ACC112 (cell line): ENCODE measurements at regions not wholly inside any gene's neighbourhood (a gene's known extent, or its start where the extent isn't known, plus 50 kb on each side); places are given as distances from the start of the nearest gene placed in this dataset.
A peak's percentile ranks its signal among the peaks of the same experiment; 100 is the strongest.

ENCODE experiments used
- H2AFZ ChIP-seq: fragments of 200-600 bp; sonication (generic); one replicate; pipeline ENCODE4 v1.6.0; 2017; ENCODE audit warnings: antibody characterized with exemption, low read length; ENCODE audit not compliant: unreplicated experiment
- H3K27ac ChIP-seq: fragments of 200-600 bp; sonication (generic); 2 replicates; pipeline ENCODE4 v1.5.1; 2014; ENCODE audit warnings: low read depth, mild to moderate bottlenecking, antibody characterized with exemption, low read length, moderate library complexity
- H3K27me3 ChIP-seq: fragments of 200-600 bp; sonication (generic); 2 replicates; pipeline ENCODE4 v1.6.1; 2014; ENCODE audit warnings: mild to moderate bottlenecking, antibody characterized with exemption, low read length, moderate library complexity, mixed read lengths; ENCODE audit not compliant: insufficient read depth
- H3K36me3 ChIP-seq: fragments of 200-600 bp; sonication (generic); 2 replicates; pipeline ENCODE4 v1.6.1; 2016; ENCODE audit warnings: mild to moderate bottlenecking, antibody characterized with exemption, low read length, moderate library complexity, mixed read lengths; ENCODE audit not compliant: insufficient read depth
- H3K4me1 ChIP-seq: fragments of 200-600 bp; sonication (generic); one replicate; pipeline ENCODE4 v1.6.1; 2016; ENCODE audit warnings: low read length, mixed read lengths; ENCODE audit not compliant: insufficient read depth, unreplicated experiment, control insufficient read depth
- H3K4me3 ChIP-seq: fragments of 200-600 bp; sonication (generic); 2 replicates; pipeline ENCODE4 v1.5.1; 2014; ENCODE audit warnings: mild to moderate bottlenecking, low read depth, low read length
- H3K79me2 ChIP-seq: fragments of 200-600 bp; sonication (generic); one replicate; pipeline ENCODE4 v1.6.0; 2016; ENCODE audit warnings: low read length; ENCODE audit not compliant: control insufficient read depth, unreplicated experiment, insufficient read depth

DNA sequence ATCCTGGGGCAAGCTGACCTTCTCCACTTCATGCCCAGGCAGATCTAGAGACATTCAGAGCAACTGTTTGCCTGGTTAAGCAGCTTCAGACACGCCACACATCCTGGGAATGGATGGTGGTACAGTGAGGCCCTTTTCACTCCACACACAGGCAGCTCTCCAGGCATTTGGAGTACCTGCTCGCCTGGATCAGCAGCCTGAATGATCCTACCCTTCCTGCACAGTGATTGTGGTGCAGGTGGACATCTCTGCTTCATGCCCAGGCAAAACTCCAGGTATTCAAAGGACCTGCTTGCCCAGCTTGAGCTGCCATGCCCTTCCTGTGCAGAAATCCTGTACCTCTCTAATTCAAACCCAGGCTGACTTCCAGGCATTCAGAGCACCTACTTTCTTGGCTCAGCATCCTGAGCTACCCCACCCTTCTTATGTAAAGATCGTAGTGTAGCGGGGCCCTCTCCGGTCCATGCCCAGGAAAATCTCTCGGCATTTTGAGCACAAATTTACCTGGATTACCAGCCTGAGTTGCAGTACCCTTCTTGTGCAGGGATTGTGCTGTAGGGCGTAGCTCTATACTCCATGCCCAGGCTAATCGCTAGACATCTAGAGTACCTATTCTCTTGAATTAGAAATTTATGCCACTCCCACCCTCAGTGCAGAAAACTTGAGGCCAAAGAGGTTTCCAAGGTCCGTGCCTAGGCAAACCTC, 972.8 kb downstream of the ANKRD7 start:
- H3K36me3 ChIP-seq: no peaks in the 10 kb centered on the region
- no peak overlapping the region for H3K4me3 ChIP-seq
- no peak overlapping the region for H3K27ac ChIP-seq
- H3K4me1 ChIP-seq: no peaks in the 10 kb centered on the region
- peaks cover 28% of the 10 kb centered on the region for H3K27me3 ChIP-seq
- H2AFZ ChIP-seq: no peak overlapping the region
- no peaks in the 10 kb centered on the region for H3K79me2 ChIP-seq

DNA sequence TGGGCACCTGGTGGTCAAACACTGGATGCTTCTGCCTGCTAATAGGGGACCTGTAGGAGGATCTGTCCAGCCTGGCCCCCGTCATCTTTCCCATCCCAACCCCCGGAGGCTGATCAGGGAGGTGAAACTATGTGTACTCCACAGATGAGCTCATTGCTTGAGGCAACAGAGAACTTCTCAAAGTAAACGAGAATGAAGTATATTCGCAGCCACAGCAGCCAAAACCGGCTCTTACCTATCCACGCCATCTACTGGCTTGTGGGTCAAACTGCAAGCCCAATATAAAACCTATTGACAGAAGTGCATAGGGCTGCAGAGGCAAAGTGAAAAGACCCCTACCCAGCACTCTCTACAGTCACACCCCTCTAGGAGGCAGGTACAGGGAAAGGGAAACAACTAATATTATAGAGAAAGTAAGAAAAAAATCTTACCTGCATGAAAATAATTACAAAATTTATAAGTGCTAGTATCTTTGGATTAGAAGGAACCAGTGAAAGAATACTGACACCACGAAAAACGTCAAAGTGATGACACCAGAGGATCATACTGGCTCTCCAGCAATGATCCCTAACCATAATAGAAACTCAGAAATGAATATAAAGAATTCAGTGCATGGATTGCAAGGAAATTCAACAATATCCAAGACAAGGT, 973.5 kb downstream of the ANKRD7 start:
- H3K27ac ChIP-seq: no peak overlapping the region
- no peaks in the 10 kb centered on the region for H3K4me1 ChIP-seq
- no peaks in the 10 kb centered on the region for H3K36me3 ChIP-seq
- peaks cover 33% of the 10 kb centered on the region for H3K27me3 ChIP-seq
- peak overlapping the region; percentile 54 for H2AFZ ChIP-seq
- no peak overlapping the region for H3K4me3 ChIP-seq
- H3K79me2 ChIP-seq: no peaks in the 10 kb centered on the region

DNA sequence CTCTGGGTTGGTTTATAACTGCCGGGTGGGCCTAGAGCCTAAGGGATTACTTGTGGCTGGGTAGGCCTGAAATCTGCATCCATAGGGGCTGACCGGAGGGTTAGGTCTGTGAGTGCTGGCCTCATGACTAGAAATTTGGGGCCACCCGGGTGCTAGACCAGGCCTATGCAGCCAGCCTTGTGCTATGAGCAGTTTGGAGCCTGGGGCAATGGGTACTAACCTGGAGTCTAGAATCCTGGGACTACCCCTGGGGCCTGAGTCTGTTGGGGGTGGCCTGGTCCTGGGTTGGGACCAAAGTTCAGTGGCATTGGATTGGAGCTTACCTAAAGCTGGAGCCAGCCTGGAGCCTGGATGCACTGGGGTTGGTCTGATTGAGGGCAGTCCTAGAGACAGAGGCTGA, 995.2 kb downstream of the ANKRD7 start:
- no peaks in the 10 kb centered on the region for H3K27me3 ChIP-seq
- H2AFZ ChIP-seq: no peak overlapping the region
- H3K4me3 ChIP-seq: no peak overlapping the region
- H3K27ac ChIP-seq: no peak overlapping the region
- H3K79me2 ChIP-seq: no peaks in the 10 kb centered on the region
- H3K4me1 ChIP-seq: no peaks in the 10 kb centered on the region
- no peaks in the 10 kb centered on the region for H3K36me3 ChIP-seq

DNA sequence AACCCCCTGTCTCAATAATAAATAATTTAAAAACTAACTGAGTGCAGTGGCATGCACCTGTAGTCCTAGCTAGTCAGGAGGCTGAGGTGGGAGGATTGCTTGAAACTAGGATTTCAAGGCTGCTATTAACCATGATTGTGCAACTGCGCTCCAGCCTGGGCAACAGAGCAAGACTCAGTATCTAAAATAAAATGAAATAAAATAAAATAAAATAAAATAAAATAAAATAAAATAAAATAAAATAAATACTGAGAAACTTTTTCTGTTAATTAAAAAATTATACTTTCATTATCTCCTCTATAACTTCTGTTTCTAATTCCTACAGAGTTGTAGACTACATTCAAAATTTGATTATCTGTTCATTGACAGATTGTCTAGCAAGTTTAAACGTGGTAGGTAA, 999.4 kb downstream of the ANKRD7 start:
- H3K4me3 ChIP-seq: no peak overlapping the region
- no peaks in the 10 kb centered on the region for H3K36me3 ChIP-seq
- H2AFZ ChIP-seq: peak overlapping the region; percentile 55
- H3K27me3 ChIP-seq: no peaks in the 10 kb centered on the region
- no peaks in the 10 kb centered on the region for H3K79me2 ChIP-seq
- H3K4me1 ChIP-seq: no peaks in the 10 kb centered on the region
- no peak overlapping the region for H3K27ac ChIP-seq

DNA sequence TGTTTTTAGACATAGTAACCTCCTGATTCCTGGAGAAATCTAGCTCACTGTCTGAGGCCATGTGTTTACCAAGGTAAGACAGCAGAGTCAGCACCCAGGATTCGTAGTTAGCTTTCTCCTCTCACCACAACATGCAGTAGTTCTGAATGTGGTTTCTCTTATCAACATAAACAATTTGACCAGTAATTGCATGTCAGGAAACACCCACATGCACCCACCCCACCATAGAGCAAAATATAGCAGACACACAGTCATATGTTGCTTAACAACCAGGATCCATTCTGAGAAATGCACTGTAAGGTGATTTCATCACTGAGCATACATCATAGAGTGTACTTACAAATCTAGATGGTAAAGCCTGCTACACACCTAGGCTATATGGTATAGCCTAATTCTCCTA, 1004.0 kb downstream of the ANKRD7 start:
- H3K4me3 ChIP-seq: no peak overlapping the region
- H3K27me3 ChIP-seq: no peaks in the 10 kb centered on the region
- no peaks in the 10 kb centered on the region for H3K36me3 ChIP-seq
- H2AFZ ChIP-seq: no peak overlapping the region
- no peak overlapping the region for H3K27ac ChIP-seq
- H3K4me1 ChIP-seq: no peaks in the 10 kb centered on the region
- H3K79me2 ChIP-seq: no peaks in the 10 kb centered on the region

DNA sequence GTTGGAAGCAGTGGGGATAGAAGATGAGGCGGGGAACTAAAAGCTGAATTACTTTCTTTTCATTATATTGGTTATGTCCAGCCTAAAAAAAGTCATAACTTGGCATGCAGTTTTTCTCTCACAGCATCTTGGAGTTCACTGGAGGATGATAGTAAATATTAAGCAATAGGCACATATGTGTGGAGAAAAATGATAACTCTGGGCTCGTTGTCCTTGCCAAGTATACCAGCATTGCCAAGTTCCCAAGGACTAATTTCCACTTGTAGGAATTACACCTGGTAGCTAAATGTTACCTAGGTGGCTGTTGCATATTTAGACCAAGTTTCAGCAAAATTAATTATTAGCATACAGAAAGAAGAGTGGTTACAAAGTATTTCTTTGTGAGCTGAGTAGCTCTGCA, 1007.6 kb downstream of the ANKRD7 start:
- H3K4me3 ChIP-seq: no peak overlapping the region
- H3K27me3 ChIP-seq: no peaks in the 10 kb centered on the region
- H2AFZ ChIP-seq: no peak overlapping the region
- no peak overlapping the region for H3K27ac ChIP-seq
- H3K4me1 ChIP-seq: no peaks in the 10 kb centered on the region
- H3K79me2 ChIP-seq: no peaks in the 10 kb centered on the region
- H3K36me3 ChIP-seq: no peaks in the 10 kb centered on the region

DNA sequence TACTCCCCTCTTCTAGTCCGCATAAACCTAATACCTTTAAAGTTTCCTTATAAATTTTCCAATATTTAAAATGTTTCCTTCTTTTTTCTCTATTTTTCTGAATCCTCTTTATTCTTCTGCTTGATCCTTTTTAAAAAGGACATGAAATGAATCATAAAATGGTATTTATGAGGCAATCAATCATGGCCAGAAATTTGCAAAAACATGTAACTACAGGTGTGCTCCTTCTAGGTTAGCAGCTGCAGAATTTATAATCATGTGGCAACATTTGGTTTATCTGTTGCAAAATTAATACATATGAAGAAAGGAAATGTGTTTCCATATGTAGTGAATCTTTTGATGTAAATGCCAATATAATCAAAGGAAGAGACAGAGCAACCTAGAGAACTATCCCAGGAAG, 1008.5 kb downstream of the ANKRD7 start:
- H3K27me3 ChIP-seq: no peaks in the 10 kb centered on the region
- H3K36me3 ChIP-seq: no peaks in the 10 kb centered on the region
- H2AFZ ChIP-seq: no peak overlapping the region
- H3K79me2 ChIP-seq: no peaks in the 10 kb centered on the region
- H3K4me3 ChIP-seq: no peak overlapping the region
- no peaks in the 10 kb centered on the region for H3K4me1 ChIP-seq
- H3K27ac ChIP-seq: no peak overlapping the region

DNA sequence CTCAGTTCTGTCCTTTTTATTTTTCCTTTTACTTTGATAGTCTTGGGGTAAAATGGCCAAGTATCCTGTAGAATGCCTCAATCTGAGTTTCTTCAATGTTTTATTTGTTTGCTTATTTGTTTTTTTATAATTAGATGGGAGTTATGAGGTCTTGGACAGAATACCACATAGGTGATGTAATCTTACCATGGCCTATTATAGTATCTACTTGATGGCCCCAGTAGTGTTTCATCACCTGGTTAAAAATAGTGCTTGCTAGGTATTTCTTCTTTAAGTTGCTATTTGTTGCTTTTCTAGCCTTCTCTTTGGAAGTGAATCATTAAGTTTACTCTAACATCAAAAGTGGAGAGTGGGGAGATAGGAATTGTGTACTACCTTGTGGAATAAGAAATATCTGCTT, 1020.0 kb upstream of the KCND2 start:
- H3K27me3 ChIP-seq: no peaks in the 10 kb centered on the region
- H3K4me3 ChIP-seq: no peak overlapping the region
- H3K36me3 ChIP-seq: no peaks in the 10 kb centered on the region
- no peak overlapping the region for H3K27ac ChIP-seq
- peaks cover 6% of the 10 kb centered on the region for H3K4me1 ChIP-seq
- H3K79me2 ChIP-seq: no peaks in the 10 kb centered on the region
- H2AFZ ChIP-seq: no peak overlapping the region

DNA sequence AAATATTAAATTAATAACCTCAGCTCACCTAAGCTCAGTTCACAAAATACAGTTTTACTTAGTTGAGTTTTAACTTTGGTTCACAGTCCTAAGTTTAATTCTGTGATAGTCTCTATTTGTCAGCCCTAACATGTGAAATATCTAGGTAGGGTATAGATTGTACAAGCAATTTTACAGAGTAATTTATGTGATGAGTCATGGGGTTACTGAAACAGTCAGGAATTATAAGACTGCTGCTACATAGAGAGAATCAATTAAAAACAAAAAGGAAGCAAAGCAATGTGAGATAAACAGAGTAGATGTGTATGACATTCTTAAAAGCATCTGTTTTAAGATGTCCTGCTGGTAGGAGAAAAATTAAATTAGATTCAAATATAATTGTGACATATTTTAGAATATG, 1018.2 kb upstream of the KCND2 start:
- Histone ChIP-seq H3K27me3 (no peaks in the 10 kb centered on the region), H3K4me3 (no peak overlapping the region), H3K4me1 (peaks cover 6% of the 10 kb centered on the region), H2AFZ (peak overlapping the region; percentile 9), H3K27ac (no peak overlapping the region), H3K36me3 (no peaks in the 10 kb centered on the region), H3K79me2 (no peaks in the 10 kb centered on the region)

DNA sequence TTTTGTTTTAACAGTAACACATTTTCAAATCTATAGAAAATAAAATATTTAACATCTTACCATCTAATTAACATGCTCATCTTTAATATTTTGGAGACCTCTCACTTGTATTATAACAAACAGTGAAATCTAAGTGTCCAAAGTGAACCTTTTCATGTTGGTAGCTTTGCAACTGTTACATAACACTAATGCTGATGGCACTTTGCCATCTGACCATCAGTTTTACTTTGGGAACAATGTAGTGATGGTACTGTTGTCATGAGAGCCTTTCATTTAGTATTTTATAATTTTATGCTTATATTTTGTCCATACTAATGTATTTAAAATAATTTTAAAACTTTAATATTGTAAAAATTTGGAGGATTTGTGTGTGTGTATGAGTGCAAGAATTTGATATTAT, 1017.0 kb upstream of the KCND2 start:
- H3K36me3 ChIP-seq: no peaks in the 10 kb centered on the region
- H3K27me3 ChIP-seq: no peaks in the 10 kb centered on the region
- H3K79me2 ChIP-seq: no peaks in the 10 kb centered on the region
- peaks cover 6% of the 10 kb centered on the region for H3K4me1 ChIP-seq
- H2AFZ ChIP-seq: no peak overlapping the region
- no peak overlapping the region for H3K27ac ChIP-seq
- H3K4me3 ChIP-seq: no peak overlapping the region

DNA sequence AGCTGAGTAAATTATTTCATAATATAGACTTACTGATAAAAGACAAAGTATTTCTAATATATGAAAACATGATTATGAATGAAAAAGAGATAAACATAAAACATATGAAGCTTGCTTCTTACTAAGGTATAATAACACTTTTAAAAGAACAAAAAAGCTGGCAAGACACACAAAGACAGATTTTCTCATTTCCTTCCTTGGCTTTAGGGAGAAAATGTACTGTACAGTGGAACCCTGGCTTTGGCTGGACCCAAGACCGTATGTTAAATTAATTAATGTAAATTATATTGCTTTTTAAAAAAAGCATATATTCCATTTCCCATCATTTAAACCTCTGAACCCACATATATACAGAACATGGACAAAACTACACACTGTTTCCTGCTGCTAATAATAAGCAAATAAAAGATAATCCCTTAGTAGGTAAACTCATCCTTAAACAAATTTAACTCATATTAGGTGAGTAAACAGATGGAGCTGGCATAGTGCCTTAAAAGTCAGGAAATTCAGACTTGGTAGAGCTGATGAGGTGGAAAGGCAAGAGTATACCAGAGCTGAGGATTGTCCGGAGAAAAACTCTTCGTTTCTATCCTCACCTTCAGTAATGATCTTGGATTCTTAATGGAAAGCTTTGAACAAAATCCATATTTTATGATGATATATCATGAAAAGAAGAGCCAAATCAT, 1016.4 kb upstream of the KCND2 start:
- Histone ChIP-seq H3K27me3 (no peaks in the 10 kb centered on the region), H3K79me2 (no peaks in the 10 kb centered on the region), H3K4me1 (peaks cover 6% of the 10 kb centered on the region), H3K27ac (no peak overlapping the region), H2AFZ (no peak overlapping the region), H3K36me3 (no peaks in the 10 kb centered on the region), H3K4me3 (no peak overlapping the region)
